ENCODE measurements at regions not wholly inside any gene's neighbourhood (a gene's known extent, or its start where the extent isn't known, plus 50 kb on each side); places are given as distances from the start of the nearest gene placed in this dataset.

GRCh38 chr13:90912247-90912646, 435.2 kb upstream of the MIR17HG start:
- WGBS = 94% methylated on average over 1 of the region's 1 CpG
- Histone ChIP-seq H3K27me3 (ENCODE audit: control insufficient read depth in 4 of 4, insufficient read depth in 4 of 4, low read length in 3 of 4) (no peaks in the 10 kb centered on the region), H3K9ac (ENCODE audit: low read depth in 1 of 2, low read length in 2 of 2) (no peak overlapping the region), H3K9me3 (ENCODE audit: control insufficient read depth in 4 of 4, low read length in 3 of 4) (no peaks in the 10 kb centered on the region), H3K4me3 (ENCODE audit: low read depth in 1 of 3, low read length in 3 of 3) (no peak overlapping the region), H3K4me1 (ENCODE audit: control insufficient read depth in 4 of 4, insufficient read depth in 4 of 4, low read length in 3 of 4) (no peaks in the 10 kb centered on the region), H3K36me3 (ENCODE audit: control insufficient read depth in 4 of 4, insufficient read depth in 3 of 4, low read depth in 1 of 4, low read length in 3 of 4) (no peaks in the 10 kb centered on the region), H3K27ac (ENCODE audit: low read depth in 1 of 2, low read length in 2 of 2) (no peak overlapping the region)
- TF ChIP-seq HNF4A (conservative IDR thresholded peaks at IDR 0.05) = no peak
- no peak for DNase-seq (ENCODE audit: low spot score)

- H3K4me3 ChIP-seq (ENCODE audit: low read depth in 1 of 3, low read length in 3 of 3) = no peak overlapping the region
- 55% methylated on average over 2 of the region's 2 CpGs for WGBS
- no peak for DNase-seq (ENCODE audit: low spot score)
- no peak overlapping the region for H3K27ac ChIP-seq (ENCODE audit: low read depth in 1 of 2, low read length in 2 of 2)
- no peak overlapping the region for H3K9ac ChIP-seq (ENCODE audit: low read depth in 1 of 2, low read length in 2 of 2)
- TF ChIP-seq EGR1 (IDR thresholded peaks at IDR 0.05; ENCODE audit: low read depth in 2 of 2) = no peak
- TF ChIP-seq MAX (IDR thresholded peaks at IDR 0.05) = no peak
- TF ChIP-seq GABPA (IDR thresholded peaks at IDR 0.05 in 1 of 2, conservative IDR thresholded peaks at IDR 0.05 in 1 of 2) = no peak
- no peak for TF ChIP-seq NR2F2 (IDR thresholded peaks at IDR 0.05)
- TF ChIP-seq SP1 (IDR thresholded peaks at IDR 0.05) = no peak
- TF ChIP-seq TAF1 (conservative IDR thresholded peaks at IDR 0.05) = no peak
- no peak for TF ChIP-seq FOXA2 (IDR thresholded peaks at IDR 0.05)
- no peak for TF ChIP-seq RAD21 (IDR thresholded peaks at IDR 0.05)
- H3K27me3 ChIP-seq (ENCODE audit: control insufficient read depth in 4 of 4, insufficient read depth in 4 of 4, low read length in 3 of 4) = no peaks in the 10 kb centered on the region
- no peaks in the 10 kb centered on the region for H3K4me1 ChIP-seq (ENCODE audit: control insufficient read depth in 4 of 4, insufficient read depth in 4 of 4, low read length in 3 of 4)
- no peaks in the 10 kb centered on the region for H3K9me3 ChIP-seq (ENCODE audit: control insufficient read depth in 4 of 4, low read length in 3 of 4)
- H3K36me3 ChIP-seq (ENCODE audit: control insufficient read depth in 4 of 4, insufficient read depth in 3 of 4, low read depth in 1 of 4, low read length in 3 of 4) = no peaks in the 10 kb centered on the region
Measured at GRCh38 chr13:90918536-90918935, 429.0 kb upstream of the MIR17HG start.

- H3K36me3 ChIP-seq (ENCODE audit: control insufficient read depth in 4 of 4, insufficient read depth in 3 of 4, low read depth in 1 of 4, low read length in 3 of 4) = no peaks in the 10 kb centered on the region
- H3K9me3 ChIP-seq (ENCODE audit: control insufficient read depth in 4 of 4, low read length in 3 of 4) = no peaks in the 10 kb centered on the region
- no peak overlapping the region for H3K4me3 ChIP-seq (ENCODE audit: low read depth in 1 of 3, low read length in 3 of 3)
- TF ChIP-seq FOXA2 (IDR thresholded peaks at IDR 0.05) = no peak
- TF ChIP-seq REST (IDR thresholded peaks at IDR 0.05) = no peak
- no peak for TF ChIP-seq CTCF (IDR thresholded peaks at IDR 0.05; ENCODE audit: low read depth, low read length, missing input control)
- TF ChIP-seq FOXA1 (IDR thresholded peaks at IDR 0.05) = no peak
- TF ChIP-seq JUND (IDR thresholded peaks at IDR 0.05) = no peak
- TF ChIP-seq YY1 (IDR thresholded peaks at IDR 0.05) = no peak
- TF ChIP-seq HNF4G (IDR thresholded peaks at IDR 0.05) = no peak
- TF ChIP-seq TAF1 (conservative IDR thresholded peaks at IDR 0.05) = no peak
- TF ChIP-seq RAD21 (IDR thresholded peaks at IDR 0.05) = no peak
- TF ChIP-seq RXRA (IDR thresholded peaks at IDR 0.05) = no peak
- no peak for TF ChIP-seq ZBTB33 (IDR thresholded peaks at IDR 0.05)
- TF ChIP-seq HNF4A (conservative IDR thresholded peaks at IDR 0.05) = no peak
- no peak for TF ChIP-seq NR2F2 (IDR thresholded peaks at IDR 0.05)
- no peak for TF ChIP-seq MAX (IDR thresholded peaks at IDR 0.05)
- no peaks in the 10 kb centered on the region for H3K4me1 ChIP-seq (ENCODE audit: control insufficient read depth in 4 of 4, insufficient read depth in 4 of 4, low read length in 3 of 4)
- H3K27ac ChIP-seq (ENCODE audit: low read depth in 1 of 2, low read length in 2 of 2) = no peak overlapping the region
- H3K9ac ChIP-seq (ENCODE audit: low read depth in 1 of 2, low read length in 2 of 2) = no peak overlapping the region
- 54% methylated on average over 3 of the region's 3 CpGs for WGBS
- DNase-seq (ENCODE audit: low spot score) = no peak
- H3K27me3 ChIP-seq (ENCODE audit: control insufficient read depth in 4 of 4, insufficient read depth in 4 of 4, low read length in 3 of 4) = no peaks in the 10 kb centered on the region
Measured at GRCh38 chr13:90919153-90919552, 428.3 kb upstream of the MIR17HG start.

Measured in liver (tissue), 8 donors.